ENCODE measurements at regions not wholly inside any gene's neighbourhood (a gene's known extent, or its start where the extent isn't known, plus 50 kb on each side); places are given as distances from the start of the nearest gene placed in this dataset.

DNA sequence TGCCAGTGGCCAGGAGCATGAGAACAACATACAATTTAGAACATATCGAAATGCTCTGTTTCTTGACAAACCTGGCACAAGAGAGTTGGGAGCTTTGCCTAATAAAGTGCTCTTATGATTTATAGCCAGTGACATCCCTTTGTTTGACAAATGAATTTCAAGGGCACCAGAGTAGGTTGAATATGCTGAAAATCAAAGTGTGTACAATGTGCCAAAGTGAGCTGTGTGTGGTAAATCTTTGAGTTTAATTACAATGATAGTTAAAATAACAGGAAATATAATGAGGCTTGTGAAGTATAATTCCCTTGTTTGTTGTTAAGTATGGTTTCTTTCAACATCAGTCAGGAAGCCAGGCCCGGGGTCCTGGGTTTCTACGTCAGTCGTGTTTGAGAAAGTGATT lies 211.9 kb downstream of the EBLN2 start:
- TF ChIP-seq FOXS1 (CRISPR knock-in tag; IDR thresholded peaks at IDR 0.05) = no peak
- no peak for TF ChIP-seq TP53 (CRISPR knock-in tag; IDR thresholded peaks at IDR 0.05)
- TF ChIP-seq RAD21 (conservative IDR thresholded peaks at IDR 0.05 in 1 of 2, IDR thresholded peaks at IDR 0.05 in 1 of 2) = no peak
- no peak for TF ChIP-seq HOXA7 (CRISPR knock-in tag; IDR thresholded peaks at IDR 0.05)
- TF ChIP-seq, protein P1, sequence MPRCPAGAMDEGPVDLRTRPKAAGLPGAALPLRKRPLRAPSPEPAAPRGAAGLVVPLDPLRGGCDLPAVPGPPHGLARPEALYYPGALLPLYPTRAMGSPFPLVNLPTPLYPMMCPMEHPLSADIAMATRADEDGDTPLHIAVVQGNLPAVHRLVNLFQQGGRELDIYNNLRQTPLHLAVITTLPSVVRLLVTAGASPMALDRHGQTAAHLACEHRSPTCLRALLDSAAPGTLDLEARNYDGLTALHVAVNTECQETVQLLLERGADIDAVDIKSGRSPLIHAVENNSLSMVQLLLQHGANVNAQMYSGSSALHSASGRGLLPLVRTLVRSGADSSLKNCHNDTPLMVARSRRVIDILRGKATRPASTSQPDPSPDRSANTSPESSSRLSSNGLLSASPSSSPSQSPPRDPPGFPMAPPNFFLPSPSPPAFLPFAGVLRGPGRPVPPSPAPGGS (IDR thresholded peaks at IDR 0.05) = no peak
- FAIRE-seq (no peak), DNase-seq (ENCODE audit: low read depth in 1 of 2, low spot score in 1 of 2) (no peak), ATAC-seq (no peak)
- no peak overlapping the region for H3K27ac ChIP-seq
- H3K9me3 ChIP-seq = no peaks in the 10 kb centered on the region
- ChIA-PET CTCF (interaction anchor here (1.0 kb wide), 1 partner anchor 60 kb away, joined by 3 read pairs; no protein-coding TSS in a partner anchor), POLR2A (no interaction called here)
- no peaks in the 10 kb centered on the region for H3K4me1 ChIP-seq
- 13% methylated on average over 4 of the region's 4 CpGs for WGBS (ENCODE audit: missing lambda C conversion rate)
- H3K4me2 ChIP-seq = no peak overlapping the region
- H3K4me3 ChIP-seq = no peak overlapping the region

DNA sequence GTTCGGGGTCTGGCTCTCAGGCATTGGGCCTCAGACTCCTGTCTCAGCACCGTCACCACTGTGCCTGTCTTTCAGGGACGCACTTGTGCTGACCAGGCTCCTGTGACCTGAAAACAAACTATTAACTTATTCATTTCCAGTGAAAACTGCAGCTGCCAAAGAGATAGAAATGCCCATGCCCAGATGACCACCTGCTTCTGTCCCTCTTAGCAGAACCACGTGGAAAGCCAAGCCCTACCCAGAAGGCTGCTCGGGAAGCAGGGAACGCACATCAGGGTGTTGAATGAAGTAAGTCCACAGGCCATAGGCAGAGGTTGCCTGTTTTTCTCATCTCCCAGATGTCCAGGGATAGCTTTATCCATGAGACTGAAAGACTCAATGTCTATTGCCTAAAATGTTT lies 219.3 kb downstream of the EBLN2 start:
- no peak for ATAC-seq
- 4% methylated on average over 6 of the region's 6 CpGs for WGBS (ENCODE audit: missing lambda C conversion rate)
- FAIRE-seq = no peak
- no peak for DNase-seq (ENCODE audit: low read depth in 1 of 2, low spot score in 1 of 2)
- POLR2A ChIA-PET = no interaction called here
- Histone ChIP-seq H3K27ac (no peak overlapping the region), H3K9me3 (no peaks in the 10 kb centered on the region), H3K4me1 (no peaks in the 10 kb centered on the region), H3K4me2 (no peak overlapping the region), H3K4me3 (no peak overlapping the region)
- TF ChIP-seq RFX5 (IDR thresholded peaks at IDR 0.05) (no peak), MYC (IDR thresholded peaks at IDR 0.05; ENCODE audit: borderline replicate concordance, low read length) (no peak)
- CTCF ChIA-PET = no interaction called here

DNA sequence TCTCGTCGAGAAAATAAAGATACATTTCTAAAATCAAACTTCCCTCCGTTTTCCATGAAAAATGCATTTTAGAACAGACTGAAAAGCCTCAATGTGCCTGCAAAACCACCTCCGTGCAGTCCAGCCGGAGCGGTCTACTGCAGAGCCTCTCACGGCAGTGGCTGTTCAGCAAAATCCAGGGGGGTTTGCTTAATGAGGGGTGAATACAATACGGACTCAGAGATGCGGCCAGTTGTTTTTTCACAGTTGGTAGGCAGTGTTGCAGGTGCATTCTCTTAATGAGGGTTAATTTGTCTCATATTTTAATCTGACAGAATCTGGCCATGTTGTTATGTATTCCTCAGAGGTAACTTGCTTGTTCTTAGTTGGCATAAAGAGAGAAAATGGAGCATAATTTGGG lies 223.0 kb downstream of the EBLN2 start:
- Histone ChIP-seq H3K4me1 (no peaks in the 10 kb centered on the region), H3K27ac (no peak overlapping the region), H3K4me2 (no peak overlapping the region), H3K4me3 (no peak overlapping the region), H3K9me3 (no peaks in the 10 kb centered on the region)
- CTCF ChIA-PET = interaction anchor here (1.8 kb wide), 1 partner anchor 14 kb away, joined by 4 read pairs; no protein-coding TSS in a partner anchor
- TF ChIP-seq RAD21 (conservative IDR thresholded peaks at IDR 0.05 in 1 of 2, IDR thresholded peaks at IDR 0.05 in 1 of 2) (no peak), RARB (CRISPR knock-in tag; IDR thresholded peaks at IDR 0.05) (no peak), CHD2 (IDR thresholded peaks at IDR 0.05; ENCODE audit: low read length, partially characterized antibody) (no peak)
- TF ChIP-seq, protein P2, sequence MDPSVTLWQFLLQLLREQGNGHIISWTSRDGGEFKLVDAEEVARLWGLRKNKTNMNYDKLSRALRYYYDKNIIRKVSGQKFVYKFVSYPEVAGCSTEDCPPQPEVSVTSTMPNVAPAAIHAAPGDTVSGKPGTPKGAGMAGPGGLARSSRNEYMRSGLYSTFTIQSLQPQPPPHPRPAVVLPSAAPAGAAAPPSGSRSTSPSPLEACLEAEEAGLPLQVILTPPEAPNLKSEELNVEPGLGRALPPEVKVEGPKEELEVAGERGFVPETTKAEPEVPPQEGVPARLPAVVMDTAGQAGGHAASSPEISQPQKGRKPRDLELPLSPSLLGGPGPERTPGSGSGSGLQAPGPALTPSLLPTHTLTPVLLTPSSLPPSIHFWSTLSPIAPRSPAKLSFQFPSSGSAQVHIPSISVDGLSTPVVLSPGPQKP (IDR thresholded peaks at IDR 0.05; ENCODE audit: low read depth, low read length) = no peak
- TF ChIP-seq, protein P3, sequence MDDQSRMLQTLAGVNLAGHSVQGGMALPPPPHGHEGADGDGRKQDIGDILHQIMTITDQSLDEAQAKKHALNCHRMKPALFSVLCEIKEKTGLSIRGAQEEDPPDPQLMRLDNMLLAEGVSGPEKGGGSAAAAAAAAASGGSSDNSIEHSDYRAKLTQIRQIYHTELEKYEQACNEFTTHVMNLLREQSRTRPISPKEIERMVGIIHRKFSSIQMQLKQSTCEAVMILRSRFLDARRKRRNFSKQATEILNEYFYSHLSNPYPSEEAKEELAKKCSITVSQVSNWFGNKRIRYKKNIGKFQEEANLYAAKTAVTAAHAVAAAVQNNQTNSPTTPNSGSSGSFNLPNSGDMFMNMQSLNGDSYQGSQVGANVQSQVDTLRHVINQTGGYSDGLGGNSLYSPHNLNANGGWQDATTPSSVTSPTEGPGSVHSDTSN (IDR thresholded peaks at IDR 0.05) = no peak
- ATAC-seq = no peak
- no peak for FAIRE-seq
- 30% methylated on average over 9 of the region's 9 CpGs for WGBS (ENCODE audit: missing lambda C conversion rate)
- DNase-seq (ENCODE audit: low read depth in 1 of 2, low spot score in 1 of 2) = no peak
- POLR2A ChIA-PET = no interaction called here

DNA sequence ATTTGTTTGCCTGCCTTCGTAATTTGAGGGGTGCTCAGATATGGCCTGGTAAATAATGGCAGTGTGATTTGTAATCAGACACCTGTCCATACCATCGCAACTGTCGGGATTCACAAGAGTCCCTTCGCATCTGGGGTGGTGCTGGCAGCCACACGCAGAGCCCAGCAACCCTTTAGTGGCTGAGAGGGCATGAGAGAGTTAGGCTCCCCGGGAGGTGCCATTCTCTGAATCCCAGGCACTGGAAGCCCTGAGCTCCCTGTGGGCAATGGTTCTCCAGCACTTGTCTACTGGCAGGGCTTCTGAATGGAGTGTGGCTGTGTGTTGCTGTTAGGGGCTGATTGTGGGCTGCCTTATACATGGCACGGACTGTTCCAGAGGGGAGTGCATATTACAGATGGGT lies 230.1 kb downstream of the EBLN2 start:
- Histone ChIP-seq H3K27ac (no peak overlapping the region), H3K4me3 (no peak overlapping the region), H3K9me3 (no peaks in the 10 kb centered on the region), H3K4me1 (no peaks in the 10 kb centered on the region), H3K4me2 (no peak overlapping the region)
- DNase-seq (ENCODE audit: low read depth in 1 of 2, low spot score in 1 of 2) (no peak), ATAC-seq (no peak), FAIRE-seq (no peak)
- CTCF ChIA-PET = no interaction called here
- POLR2A ChIA-PET = no interaction called here
- WGBS (ENCODE audit: missing lambda C conversion rate) = 6% methylated on average over 7 of the region's 7 CpGs
- no peak for TF ChIP-seq EHMT2 (IDR thresholded peaks at IDR 0.05; ENCODE audit: low read depth)
- TF ChIP-seq HOXA7 (CRISPR knock-in tag; IDR thresholded peaks at IDR 0.05) = no peak
- TF ChIP-seq GATA3 (IDR thresholded peaks at IDR 0.05; ENCODE audit: borderline replicate concordance) = no peak
- TF ChIP-seq NPAS2 (CRISPR knock-in tag; IDR thresholded peaks at IDR 0.05; ENCODE audit: borderline replicate concordance) = no peak
- TF ChIP-seq SMC3 (IDR thresholded peaks at IDR 0.05) = no peak
- TF ChIP-seq JUN (IDR thresholded peaks at IDR 0.05) = no peak
- TF ChIP-seq, protein P4, sequence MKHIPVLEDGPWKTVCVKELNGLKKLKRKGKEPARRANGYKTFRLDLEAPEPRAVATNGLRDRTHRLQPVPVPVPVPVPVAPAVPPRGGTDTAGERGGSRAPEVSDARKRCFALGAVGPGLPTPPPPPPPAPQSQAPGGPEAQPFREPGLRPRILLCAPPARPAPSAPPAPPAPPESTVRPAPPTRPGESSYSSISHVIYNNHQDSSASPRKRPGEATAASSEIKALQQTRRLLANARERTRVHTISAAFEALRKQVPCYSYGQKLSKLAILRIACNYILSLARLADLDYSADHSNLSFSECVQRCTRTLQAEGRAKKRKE (CRISPR knock-in tag; IDR thresholded peaks at IDR 0.05; ENCODE audit: low read depth) = no peak
- no peak for TF ChIP-seq POLR2AphosphoS2 (conservative IDR thresholded peaks at IDR 0.05; ENCODE audit: low read length)
- TF ChIP-seq CBX8 (IDR thresholded peaks at IDR 0.05) = no peak
- no peak for TF ChIP-seq FOSB (CRISPR knock-in tag; IDR thresholded peaks at IDR 0.05)
- TF ChIP-seq, protein P5, sequence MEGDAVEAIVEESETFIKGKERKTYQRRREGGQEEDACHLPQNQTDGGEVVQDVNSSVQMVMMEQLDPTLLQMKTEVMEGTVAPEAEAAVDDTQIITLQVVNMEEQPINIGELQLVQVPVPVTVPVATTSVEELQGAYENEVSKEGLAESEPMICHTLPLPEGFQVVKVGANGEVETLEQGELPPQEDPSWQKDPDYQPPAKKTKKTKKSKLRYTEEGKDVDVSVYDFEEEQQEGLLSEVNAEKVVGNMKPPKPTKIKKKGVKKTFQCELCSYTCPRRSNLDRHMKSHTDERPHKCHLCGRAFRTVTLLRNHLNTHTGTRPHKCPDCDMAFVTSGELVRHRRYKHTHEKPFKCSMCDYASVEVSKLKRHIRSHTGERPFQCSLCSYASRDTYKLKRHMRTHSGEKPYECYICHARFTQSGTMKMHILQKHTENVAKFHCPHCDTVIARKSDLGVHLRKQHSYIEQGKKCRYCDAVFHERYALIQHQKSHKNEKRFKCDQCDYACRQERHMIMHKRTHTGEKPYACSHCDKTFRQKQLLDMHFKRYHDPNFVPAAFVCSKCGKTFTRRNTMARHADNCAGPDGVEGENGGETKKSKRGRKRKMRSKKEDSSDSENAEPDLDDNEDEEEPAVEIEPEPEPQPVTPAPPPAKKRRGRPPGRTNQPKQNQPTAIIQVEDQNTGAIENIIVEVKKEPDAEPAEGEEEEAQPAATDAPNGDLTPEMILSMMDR (IDR thresholded peaks at IDR 0.05) = no peak
- TF ChIP-seq, protein P6, sequence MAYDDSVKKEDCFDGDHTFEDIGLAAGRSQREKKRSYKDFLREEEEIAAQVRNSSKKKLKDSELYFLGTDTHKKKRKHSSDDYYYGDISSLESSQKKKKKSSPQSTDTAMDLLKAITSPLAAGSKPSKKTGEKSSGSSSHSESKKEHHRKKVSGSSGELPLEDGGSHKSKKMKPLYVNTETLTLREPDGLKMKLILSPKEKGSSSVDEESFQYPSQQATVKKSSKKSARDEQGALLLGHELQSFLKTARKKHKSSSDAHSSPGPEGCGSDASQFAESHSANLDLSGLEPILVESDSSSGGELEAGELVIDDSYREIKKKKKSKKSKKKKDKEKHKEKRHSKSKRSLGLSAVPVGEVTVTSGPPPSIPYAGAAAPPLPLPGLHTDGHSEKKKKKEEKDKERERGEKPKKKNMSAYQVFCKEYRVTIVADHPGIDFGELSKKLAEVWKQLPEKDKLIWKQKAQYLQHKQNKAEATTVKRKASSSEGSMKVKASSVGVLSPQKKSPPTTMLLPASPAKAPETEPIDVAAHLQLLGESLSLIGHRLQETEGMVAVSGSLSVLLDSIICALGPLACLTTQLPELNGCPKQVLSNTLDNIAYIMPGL (CRISPR knock-in tag; IDR thresholded peaks at IDR 0.05; ENCODE audit: borderline replicate concordance) = no peak

Measured in A549 (cell line).